ENCODE measurements at regions not wholly inside any gene's neighbourhood (a gene's known extent, or its start where the extent isn't known, plus 50 kb on each side); places are given as distances from the start of the nearest gene placed in this dataset.

DNA sequence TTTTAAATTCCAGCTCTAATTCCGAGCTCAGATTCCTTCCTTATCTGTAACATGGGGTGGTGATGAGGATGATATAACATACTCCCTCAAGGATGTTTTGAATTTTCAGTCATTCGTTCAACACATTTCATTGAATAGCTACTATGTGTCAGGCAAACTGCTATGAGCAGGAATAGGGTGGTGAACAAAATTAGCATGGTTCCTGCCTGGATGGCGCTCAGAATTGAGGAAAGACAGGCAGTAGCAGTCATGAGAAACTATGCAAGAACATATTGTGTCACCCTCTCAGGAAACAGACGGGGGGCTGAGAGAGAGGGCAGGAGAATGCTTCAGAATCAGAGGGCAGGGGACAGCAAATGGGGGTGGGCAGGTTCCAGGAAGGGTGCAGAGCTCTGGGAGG, 265.2 kb downstream of the NSG2 start:
- H3K27me3 ChIP-seq, result peaks cover 56% of the 10 kb centered on the region
- H3K9me3 ChIP-seq, result no peaks in the 10 kb centered on the region
- H3K36me3 ChIP-seq, result no peaks in the 10 kb centered on the region
- no peak overlapping the region for H3K27ac ChIP-seq
- WGBS, result 81% methylated on average over 4 of the region's 4 CpGs
- TF ChIP-seq, protein P1, sequence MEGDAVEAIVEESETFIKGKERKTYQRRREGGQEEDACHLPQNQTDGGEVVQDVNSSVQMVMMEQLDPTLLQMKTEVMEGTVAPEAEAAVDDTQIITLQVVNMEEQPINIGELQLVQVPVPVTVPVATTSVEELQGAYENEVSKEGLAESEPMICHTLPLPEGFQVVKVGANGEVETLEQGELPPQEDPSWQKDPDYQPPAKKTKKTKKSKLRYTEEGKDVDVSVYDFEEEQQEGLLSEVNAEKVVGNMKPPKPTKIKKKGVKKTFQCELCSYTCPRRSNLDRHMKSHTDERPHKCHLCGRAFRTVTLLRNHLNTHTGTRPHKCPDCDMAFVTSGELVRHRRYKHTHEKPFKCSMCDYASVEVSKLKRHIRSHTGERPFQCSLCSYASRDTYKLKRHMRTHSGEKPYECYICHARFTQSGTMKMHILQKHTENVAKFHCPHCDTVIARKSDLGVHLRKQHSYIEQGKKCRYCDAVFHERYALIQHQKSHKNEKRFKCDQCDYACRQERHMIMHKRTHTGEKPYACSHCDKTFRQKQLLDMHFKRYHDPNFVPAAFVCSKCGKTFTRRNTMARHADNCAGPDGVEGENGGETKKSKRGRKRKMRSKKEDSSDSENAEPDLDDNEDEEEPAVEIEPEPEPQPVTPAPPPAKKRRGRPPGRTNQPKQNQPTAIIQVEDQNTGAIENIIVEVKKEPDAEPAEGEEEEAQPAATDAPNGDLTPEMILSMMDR (IDR thresholded peaks at IDR 0.05), result no peak
- TF ChIP-seq POLR2AphosphoS5 (IDR thresholded peaks at IDR 0.05) (no peak), POLR2A (IDR thresholded peaks at IDR 0.05) (no peak), EP300 (IDR thresholded peaks at IDR 0.05) (no peak)
- DNase-seq (ENCODE audit: low spot score in 2 of 2), result no peak
- H3K4me3 ChIP-seq, result no peak overlapping the region
- H3K4me1 ChIP-seq, result peaks cover 9% of the 10 kb centered on the region

DNA sequence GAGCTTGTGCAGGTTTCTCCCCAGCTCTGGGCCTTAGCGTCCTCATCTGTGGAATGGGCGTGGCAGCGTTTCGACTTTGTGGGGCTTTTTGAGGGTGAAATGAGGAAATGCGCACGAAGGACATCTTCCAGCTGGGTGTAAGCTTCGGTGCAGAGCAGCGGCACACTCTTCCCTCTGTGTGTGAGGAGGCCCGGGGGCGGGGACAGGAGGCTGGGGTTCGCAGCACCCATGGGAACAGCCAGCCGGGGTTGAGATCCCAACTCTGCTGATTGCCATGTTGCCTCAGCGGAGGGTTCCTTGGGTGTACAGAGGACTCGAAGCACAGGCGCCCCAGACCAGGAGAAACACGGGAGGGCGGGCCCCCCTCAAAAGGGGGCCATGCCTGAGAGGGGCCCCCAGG, 265.6 kb downstream of the NSG2 start:
- H3K4me1 ChIP-seq, result peaks cover 9% of the 10 kb centered on the region
- no peaks in the 10 kb centered on the region for H3K36me3 ChIP-seq
- no peak overlapping the region for H3K27ac ChIP-seq
- DNase-seq (ENCODE audit: low spot score in 2 of 2), result peak in 1 of 2 donors; percentile 74
- no peaks in the 10 kb centered on the region for H3K9me3 ChIP-seq
- no peak overlapping the region for H3K4me3 ChIP-seq
- no peak for TF ChIP-seq EP300 (IDR thresholded peaks at IDR 0.05)
- no peak for TF ChIP-seq POLR2A (IDR thresholded peaks at IDR 0.05)
- TF ChIP-seq, protein P1 (IDR thresholded peaks at IDR 0.05), result no peak
- TF ChIP-seq POLR2AphosphoS5 (IDR thresholded peaks at IDR 0.05), result no peak
- WGBS, result 76% methylated on average over 17 of the region's 17 CpGs
- H3K27me3 ChIP-seq, result peaks cover 60% of the 10 kb centered on the region

DNA sequence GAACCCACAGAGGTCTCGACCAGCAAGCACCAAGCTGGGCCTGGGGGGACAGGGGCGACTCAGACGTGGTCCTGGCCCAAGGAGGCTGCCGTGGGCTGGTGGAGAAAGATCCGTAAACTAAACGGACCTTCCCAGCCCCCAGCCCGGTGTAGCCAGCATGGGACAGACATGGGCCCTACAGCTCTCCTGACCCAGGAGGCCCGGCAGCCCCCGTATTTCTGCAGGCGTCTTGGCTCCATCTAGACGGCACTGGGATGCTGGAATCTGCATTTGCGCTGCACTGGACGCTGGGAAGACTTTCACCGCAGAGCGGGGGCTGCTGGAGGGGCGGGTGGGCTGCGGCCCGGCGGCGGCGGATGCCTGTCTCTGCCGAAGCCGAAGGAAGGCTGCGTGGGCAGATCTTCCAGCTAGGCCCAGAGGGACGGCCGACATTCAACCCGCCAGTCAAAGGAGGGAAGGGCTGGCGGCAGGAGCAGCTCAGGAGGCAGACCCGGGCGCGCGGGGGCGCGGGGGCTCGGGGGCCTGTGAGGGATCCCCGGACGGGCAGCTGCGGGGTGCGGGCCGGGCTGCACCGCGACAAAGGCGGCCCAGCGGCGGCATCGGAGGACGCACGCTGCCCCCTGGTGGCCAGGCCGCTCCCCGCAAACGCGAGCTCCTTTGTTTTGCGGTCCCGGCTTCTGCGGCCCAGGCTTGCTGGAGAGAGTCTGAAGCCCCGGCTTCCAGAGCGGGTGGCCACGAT, 266.2 kb downstream of the NSG2 start:
- Histone ChIP-seq H3K27ac (no peak overlapping the region), H3K4me1 (peaks cover 9% of the 10 kb centered on the region), H3K27me3 (peaks cover 62% of the 10 kb centered on the region), H3K4me3 (peak overlapping the region; percentile 49), H3K36me3 (no peaks in the 10 kb centered on the region), H3K9me3 (no peaks in the 10 kb centered on the region)
- TF ChIP-seq POLR2A (IDR thresholded peaks at IDR 0.05) (no peak), EP300 (IDR thresholded peaks at IDR 0.05) (no peak)
- TF ChIP-seq, protein P1 (IDR thresholded peaks at IDR 0.05), result peak; percentile 35 to 90
- DNase-seq (ENCODE audit: low spot score in 2 of 2), result peak in 1 of 2 donors; percentile 83
- 73% methylated on average over 3 of the region's 58 CpGs for WGBS

DNA sequence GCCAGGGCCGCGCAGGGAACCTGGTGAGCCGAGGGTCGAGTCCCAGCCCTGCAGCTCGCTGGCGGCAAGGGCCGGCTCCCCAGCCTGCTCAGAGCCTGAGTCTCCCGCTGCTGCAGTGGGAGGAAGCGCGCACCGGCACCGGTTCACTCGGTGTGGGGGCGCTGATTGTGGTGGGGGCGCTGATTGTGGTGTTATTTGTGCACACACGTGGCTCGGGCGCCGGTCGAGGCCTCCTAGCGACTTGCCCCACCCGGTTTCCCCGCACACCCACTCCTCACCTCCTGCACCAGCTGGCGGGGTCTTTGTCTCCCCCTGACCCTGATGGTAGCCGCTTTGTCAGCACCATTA, 266.7 kb downstream of the NSG2 start:
- Histone ChIP-seq H3K4me3 (peak overlapping the region; percentile 49), H3K27ac (no peak overlapping the region), H3K4me1 (peaks cover 9% of the 10 kb centered on the region), H3K36me3 (no peaks in the 10 kb centered on the region), H3K27me3 (peaks cover 62% of the 10 kb centered on the region), H3K9me3 (no peaks in the 10 kb centered on the region)
- TF ChIP-seq EP300 (IDR thresholded peaks at IDR 0.05), result no peak
- no peak for TF ChIP-seq POLR2A (IDR thresholded peaks at IDR 0.05)
- TF ChIP-seq, protein P1 (IDR thresholded peaks at IDR 0.05), result no peak
- no peak for TF ChIP-seq POLR2AphosphoS5 (IDR thresholded peaks at IDR 0.05)
- DNase-seq (ENCODE audit: low spot score in 2 of 2), result peak in 1 of 2 donors; percentile 68
- WGBS, result 72% methylated on average over 6 of the region's 25 CpGs

DNA sequence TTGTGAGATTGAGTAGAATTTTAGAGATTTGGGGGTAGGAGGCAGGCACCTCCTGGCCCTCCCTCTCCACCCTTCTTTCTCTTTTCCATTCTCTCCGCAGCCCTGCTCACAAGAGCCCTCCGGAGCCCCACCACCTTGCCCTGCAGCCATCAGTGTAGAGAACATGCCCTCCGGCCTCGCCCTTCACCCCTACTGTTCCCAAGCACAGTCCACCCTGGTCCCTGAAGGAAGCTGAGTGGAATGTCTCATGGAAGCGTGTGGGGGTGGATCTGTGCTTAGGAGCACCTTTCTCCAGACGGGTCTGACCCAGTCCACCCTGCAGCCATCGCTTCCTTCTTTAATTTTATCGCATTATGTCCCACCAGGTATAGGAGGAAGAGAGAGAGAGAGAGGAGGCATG, 267.1 kb downstream of the NSG2 start:
- Histone ChIP-seq H3K9me3 (no peaks in the 10 kb centered on the region), H3K27me3 (peaks cover 61% of the 10 kb centered on the region)

More for the DNA sequence above, 267.1 kb downstream of the NSG2 start:
- TF ChIP-seq EP300 (IDR thresholded peaks at IDR 0.05) (no peak), POLR2AphosphoS5 (IDR thresholded peaks at IDR 0.05) (no peak), POLR2A (IDR thresholded peaks at IDR 0.05) (no peak)
- TF ChIP-seq, protein P1 (IDR thresholded peaks at IDR 0.05), result no peak
- Histone ChIP-seq H3K36me3 (no peaks in the 10 kb centered on the region), H3K4me3 (no peak overlapping the region), H3K27ac (no peak overlapping the region), H3K4me1 (peaks cover 9% of the 10 kb centered on the region)
- WGBS, result 85% methylated on average over 8 of the region's 8 CpGs
- DNase-seq (ENCODE audit: low spot score in 2 of 2), result peak in 1 of 2 donors; percentile 67

All from suprapubic skin (tissue), 4 donors.